ENCODE measurements at regions not wholly inside any gene's neighbourhood (a gene's known extent, or its start where the extent isn't known, plus 50 kb on each side); places are given as distances from the start of the nearest gene placed in this dataset.

DNA sequence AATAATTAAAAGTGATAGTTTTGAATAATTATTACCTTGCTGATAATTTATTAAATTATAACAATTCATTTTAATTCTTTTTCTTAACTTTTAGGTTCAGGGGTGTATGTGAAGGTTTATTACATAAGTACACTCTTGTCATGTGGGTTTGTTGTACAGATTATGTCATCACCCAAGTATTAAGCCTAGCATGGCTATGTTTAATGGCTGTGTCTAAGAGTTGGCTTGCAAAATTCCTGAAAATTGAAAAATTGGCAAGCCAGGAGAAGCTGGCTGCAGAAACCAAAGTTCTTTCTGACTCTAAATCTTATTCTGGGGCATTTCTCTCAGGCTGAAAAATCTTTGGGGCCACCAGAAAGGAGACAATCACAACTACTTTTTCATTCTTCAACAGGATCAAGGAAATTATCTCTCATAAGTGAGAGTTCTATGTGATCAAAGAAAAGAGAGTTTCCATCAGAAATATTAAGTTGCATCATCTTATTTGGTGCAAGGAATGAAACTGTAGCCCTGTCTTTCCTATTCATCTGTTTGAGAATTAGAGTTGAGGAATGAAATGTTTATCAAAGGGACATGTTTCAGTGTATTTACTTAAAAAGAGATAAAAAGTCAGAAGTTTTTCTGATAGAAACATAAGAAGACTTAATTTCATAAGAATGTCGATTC lies 412.1 kb upstream of the CDH2 start:
- H3K4me1 Mint-ChIP-seq, result no peaks in the 10 kb centered on the region
- DNase-seq, result no peak
- no peak overlapping the region for H3K4me3 Mint-ChIP-seq
- H3K27ac Mint-ChIP-seq, result no peak overlapping the region
- H3K27me3 Mint-ChIP-seq (ENCODE audit: low read depth in 3 of 3), result peaks cover 0 to 2% (median 0%) of the 10 kb centered on the region in 3 donors
- H3K9me3 Mint-ChIP-seq, result peaks cover 0 to 3% (median 0%) of the 10 kb centered on the region in 6 donors
- H3K36me3 Mint-ChIP-seq, result peaks cover 0 to 3% (median 0%) of the 10 kb centered on the region in 3 donors

GRCh38 chr18:28584731-28585130 lies 407.8 kb upstream of the CDH2 start:
- Mint-ChIP-seq H3K27ac (no peak overlapping the region), H3K4me1 (no peaks in the 10 kb centered on the region), H3K36me3 (no peaks in the 10 kb centered on the region), H3K27me3 (ENCODE audit: low read depth in 3 of 3) (no peaks in the 10 kb centered on the region), H3K9me3 (peaks cover 0 to 2% (median 0%) of the 10 kb centered on the region in 6 donors), H3K4me3 (no peak overlapping the region)
- DNase-seq, result no peak

DNA sequence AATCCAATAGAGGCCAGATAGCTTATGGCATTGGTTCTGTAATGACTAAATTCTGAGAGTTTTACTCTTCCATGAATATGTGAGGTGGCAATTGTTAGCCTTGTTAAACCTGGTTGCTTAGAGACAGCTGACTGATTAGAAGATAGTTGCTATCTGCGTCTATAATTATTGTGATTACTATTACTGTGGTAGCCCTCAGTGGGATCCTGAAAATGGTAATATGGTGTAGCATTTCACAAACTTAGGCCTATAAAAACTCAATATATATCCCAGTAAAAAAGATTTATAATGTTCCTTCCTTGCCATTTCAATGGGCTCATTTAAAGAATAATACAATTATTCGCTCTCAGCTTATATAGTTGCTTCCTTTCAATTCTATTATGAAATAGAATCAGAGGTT lies 405.8 kb upstream of the CDH2 start:
- no peaks in the 10 kb centered on the region for H3K36me3 Mint-ChIP-seq
- DNase-seq, result no peak
- no peaks in the 10 kb centered on the region for H3K4me1 Mint-ChIP-seq
- no peak overlapping the region for H3K27ac Mint-ChIP-seq
- no peak overlapping the region for H3K4me3 Mint-ChIP-seq
- H3K9me3 Mint-ChIP-seq, result peaks cover 0 to 2% (median 0%) of the 10 kb centered on the region in 6 donors
- no peaks in the 10 kb centered on the region for H3K27me3 Mint-ChIP-seq (ENCODE audit: low read depth in 3 of 3)

DNA sequence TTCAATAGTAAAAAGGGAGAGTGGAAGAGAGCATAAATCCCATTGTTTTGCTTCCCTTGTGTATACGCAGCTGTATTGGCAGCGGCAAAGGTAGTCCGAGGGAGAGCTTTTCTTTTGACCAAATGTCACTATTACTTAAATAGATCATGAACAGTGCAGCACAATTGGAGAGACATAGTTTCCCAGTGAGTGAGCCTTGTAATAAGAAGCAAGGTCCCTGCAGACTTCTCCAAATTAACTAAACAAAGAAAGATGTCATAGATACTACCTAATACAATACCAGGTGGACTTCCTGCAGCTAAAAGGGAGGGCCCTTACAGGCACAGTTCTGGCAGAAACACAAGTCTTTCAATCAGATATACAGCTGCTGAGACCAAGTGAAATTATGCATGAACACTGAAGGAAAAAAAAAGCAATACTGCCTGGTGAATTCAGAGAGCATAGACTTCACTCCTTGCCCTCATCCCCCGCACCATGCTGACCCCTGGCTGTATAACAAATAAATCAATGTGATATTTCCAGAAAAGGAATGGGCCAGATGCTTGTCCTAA lies 404.7 kb upstream of the CDH2 start:
- peaks cover 0 to 2% (median 0%) of the 10 kb centered on the region in 6 donors for H3K9me3 Mint-ChIP-seq
- no peak overlapping the region for H3K4me3 Mint-ChIP-seq
- H3K27ac Mint-ChIP-seq, result no peak overlapping the region
- H3K4me1 Mint-ChIP-seq, result no peaks in the 10 kb centered on the region
- no peaks in the 10 kb centered on the region for H3K27me3 Mint-ChIP-seq (ENCODE audit: low read depth in 3 of 3)
- no peaks in the 10 kb centered on the region for H3K36me3 Mint-ChIP-seq
- no peak for DNase-seq

GRCh38 chr18:28576941-28577340 lies 400.0 kb upstream of the CDH2 start:
- peaks cover 0 to 5% (median 0%) of the 10 kb centered on the region in 6 donors for H3K9me3 Mint-ChIP-seq
- no peaks in the 10 kb centered on the region for H3K36me3 Mint-ChIP-seq

DNA sequence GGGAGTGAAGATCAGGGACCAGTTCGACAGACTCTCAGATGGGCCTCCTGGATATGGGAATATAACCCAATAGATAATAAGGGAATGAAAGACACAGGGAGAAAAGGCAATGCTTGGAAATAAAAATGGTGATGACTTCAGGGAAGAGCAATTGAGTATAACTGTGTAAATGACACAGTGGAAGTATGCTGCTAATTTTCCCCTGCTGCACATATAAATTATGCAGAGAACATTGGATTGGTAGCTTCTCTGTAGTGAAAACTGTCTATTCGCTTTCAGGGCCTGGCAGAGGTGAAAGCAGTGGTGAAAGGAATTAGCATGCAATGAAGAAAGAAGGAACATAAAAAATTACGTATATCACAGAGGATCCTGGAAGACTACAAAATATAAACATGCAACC lies 398.2 kb upstream of the CDH2 start:
- no peak for DNase-seq
- H3K36me3 Mint-ChIP-seq, result no peaks in the 10 kb centered on the region
- H3K4me1 Mint-ChIP-seq, result no peaks in the 10 kb centered on the region
- H3K27me3 Mint-ChIP-seq (ENCODE audit: low read depth in 3 of 3), result no peaks in the 10 kb centered on the region
- H3K9me3 Mint-ChIP-seq, result peaks cover 0 to 13% (median 0%) of the 10 kb centered on the region in 6 donors
- H3K27ac Mint-ChIP-seq, result no peak overlapping the region
- H3K4me3 Mint-ChIP-seq, result no peak overlapping the region

More at GRCh38 chr18:28576941-28577340, 400.0 kb upstream of the CDH2 start:
- no peak overlapping the region for H3K27ac Mint-ChIP-seq
- H3K4me1 Mint-ChIP-seq, result no peaks in the 10 kb centered on the region
- no peaks in the 10 kb centered on the region for H3K27me3 Mint-ChIP-seq (ENCODE audit: low read depth in 3 of 3)
- no peak for DNase-seq
- no peak overlapping the region for H3K4me3 Mint-ChIP-seq

DNA sequence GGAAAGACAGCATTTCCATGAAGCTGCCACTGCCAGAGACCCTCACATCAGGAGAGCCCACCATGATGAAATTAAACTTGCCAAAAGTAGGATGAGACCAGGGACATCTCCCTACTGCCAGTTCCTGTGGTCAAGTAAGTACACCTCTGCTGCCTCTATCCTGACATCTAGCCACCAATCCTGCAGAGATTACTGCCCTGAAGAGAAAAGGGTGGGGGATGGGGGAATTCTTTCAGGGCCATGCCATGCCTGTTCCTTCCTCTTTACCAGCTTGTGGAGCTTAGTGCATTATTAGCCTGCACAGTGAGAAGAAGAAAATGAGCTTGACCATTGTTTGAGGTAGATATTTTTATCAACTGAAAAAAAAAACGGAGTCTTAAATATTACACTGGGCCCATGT lies 397.2 kb upstream of the CDH2 start:
- no peak overlapping the region for H3K4me3 Mint-ChIP-seq
- no peaks in the 10 kb centered on the region for H3K4me1 Mint-ChIP-seq

GRCh38 chr18:28571929-28572328 lies 395.0 kb upstream of the CDH2 start:
- Mint-ChIP-seq H3K36me3 (no peaks in the 10 kb centered on the region), H3K4me3 (no peak overlapping the region), H3K4me1 (no peaks in the 10 kb centered on the region), H3K9me3 (peaks cover 0 to 13% (median under 1%) of the 10 kb centered on the region in 6 donors), H3K27ac (no peak overlapping the region), H3K27me3 (ENCODE audit: low read depth in 3 of 3) (no peaks in the 10 kb centered on the region)
- DNase-seq, result no peak

More for the DNA sequence above, 397.2 kb upstream of the CDH2 start:
- Mint-ChIP-seq H3K27ac (no peak overlapping the region), H3K36me3 (no peaks in the 10 kb centered on the region), H3K9me3 (peaks cover 0 to 13% (median 0%) of the 10 kb centered on the region in 6 donors), H3K27me3 (ENCODE audit: low read depth in 3 of 3) (no peaks in the 10 kb centered on the region)
- no peak for DNase-seq

DNA sequence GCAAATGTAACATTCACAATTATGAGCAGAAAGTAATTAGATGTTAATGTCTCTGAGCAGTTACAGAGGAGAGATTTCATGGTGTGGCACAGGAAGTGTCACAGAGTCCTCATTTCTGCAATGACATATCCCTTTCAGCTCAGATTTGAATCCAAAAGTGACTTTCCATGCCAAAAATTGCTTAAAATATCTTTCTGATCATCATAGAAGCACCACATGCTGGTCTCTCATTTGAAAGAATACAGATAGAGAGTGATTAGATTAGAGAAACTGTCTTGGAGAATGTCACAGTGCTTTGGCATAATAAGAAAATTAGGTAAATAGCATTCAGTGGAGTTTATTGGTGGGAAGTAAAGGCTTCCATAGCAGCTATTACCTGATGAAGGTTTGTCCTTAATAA lies 383.4 kb upstream of the CDH2 start:
- Mint-ChIP-seq H3K36me3 (no peaks in the 10 kb centered on the region), H3K4me3 (no peak overlapping the region), H3K27me3 (ENCODE audit: low read depth in 3 of 3) (no peaks in the 10 kb centered on the region), H3K27ac (no peak overlapping the region), H3K9me3 (peaks cover 0 to 4% (median 0%) of the 10 kb centered on the region in 6 donors), H3K4me1 (peaks cover 0 to 1% of the 10 kb centered on the region in 2 donors)
- DNase-seq, result no peak

- H3K4me3 Mint-ChIP-seq, result no peak overlapping the region
- H3K4me1 Mint-ChIP-seq, result peaks cover 0 to 1% of the 10 kb centered on the region in 2 donors
- peaks cover 0 to 5% (median 1%) of the 10 kb centered on the region in 6 donors for H3K9me3 Mint-ChIP-seq
- no peaks in the 10 kb centered on the region for H3K36me3 Mint-ChIP-seq
- H3K27ac Mint-ChIP-seq, result no peak overlapping the region
- H3K27me3 Mint-ChIP-seq (ENCODE audit: low read depth in 3 of 3), result peaks cover 0 to 3% (median 0%) of the 10 kb centered on the region in 3 donors
- DNase-seq, result no peak
Measured at GRCh38 chr18:28559511-28559910, 382.6 kb upstream of the CDH2 start.

DNA sequence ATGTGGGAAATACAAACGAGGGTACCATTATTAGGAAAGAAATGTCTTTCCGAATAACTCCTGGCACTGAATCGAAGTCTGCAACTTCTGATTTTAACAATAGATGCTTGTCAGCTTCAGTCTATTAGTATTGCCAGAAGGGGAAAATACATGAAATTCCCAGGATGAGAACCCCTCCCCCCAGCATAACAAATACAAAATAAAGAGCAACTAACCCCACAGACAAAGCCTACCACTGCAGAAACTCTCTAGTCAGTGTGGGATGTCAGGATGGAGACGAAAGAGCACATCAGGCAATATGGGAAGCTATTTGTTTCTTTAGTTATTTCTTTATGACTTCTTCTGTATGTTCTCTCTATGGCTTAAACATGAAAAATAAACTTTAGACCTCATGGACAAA lies 365.0 kb upstream of the CDH2 start:
- Mint-ChIP-seq H3K36me3 (no peaks in the 10 kb centered on the region), H3K4me3 (no peak overlapping the region), H3K4me1 (no peaks in the 10 kb centered on the region), H3K9me3 (peaks cover 0 to 8% (median 2%) of the 10 kb centered on the region in 6 donors), H3K27ac (no peak overlapping the region), H3K27me3 (ENCODE audit: low read depth in 3 of 3) (peaks cover 0 to 3% (median 0%) of the 10 kb centered on the region in 3 donors)
- DNase-seq, result no peak

DNA sequence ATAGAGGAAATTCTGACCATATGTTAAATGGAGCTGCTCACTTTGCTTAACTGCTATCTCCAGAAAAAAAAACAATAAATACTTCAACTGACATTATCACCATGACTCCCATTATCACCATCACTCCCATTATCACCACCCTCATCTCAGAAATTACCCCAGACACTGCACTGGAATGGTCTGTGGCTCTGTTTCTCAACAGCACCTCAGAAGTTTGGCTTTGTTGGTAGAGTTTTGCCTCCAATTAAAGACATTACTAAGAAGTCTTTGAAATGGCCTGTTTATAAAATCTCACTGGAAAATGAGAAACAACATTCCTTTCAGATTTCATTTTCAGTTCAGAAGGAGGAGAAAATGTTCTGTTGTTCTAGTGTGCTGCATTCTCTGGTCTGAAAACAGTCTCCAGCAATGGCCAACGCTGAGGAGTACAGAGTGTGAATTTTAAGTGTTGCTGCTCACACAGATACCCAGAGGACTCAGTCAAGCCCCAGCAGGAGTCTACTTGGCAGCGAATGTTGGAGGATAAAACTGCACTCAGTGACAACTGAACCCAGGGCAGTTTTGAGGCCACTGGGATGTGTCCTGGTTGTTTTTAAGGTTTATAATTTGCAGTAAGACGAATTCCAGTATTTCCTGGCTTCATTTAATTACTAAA lies 364.5 kb upstream of the CDH2 start:
- H3K9me3 Mint-ChIP-seq, result peaks cover 0 to 8% (median under 1%) of the 10 kb centered on the region in 6 donors
- H3K27me3 Mint-ChIP-seq (ENCODE audit: low read depth in 3 of 3), result peaks cover 0 to 3% (median 0%) of the 10 kb centered on the region in 3 donors
- no peak overlapping the region for H3K4me3 Mint-ChIP-seq
- H3K36me3 Mint-ChIP-seq, result no peaks in the 10 kb centered on the region
- DNase-seq, result no peak
- H3K4me1 Mint-ChIP-seq, result no peaks in the 10 kb centered on the region
- H3K27ac Mint-ChIP-seq, result no peak overlapping the region

- Mint-ChIP-seq H3K4me1 (no peaks in the 10 kb centered on the region), H3K36me3 (no peaks in the 10 kb centered on the region), H3K27me3 (ENCODE audit: low read depth in 3 of 3) (peaks cover 0 to 1% (median 0%) of the 10 kb centered on the region in 3 donors), H3K9me3 (peaks cover 0 to 16% (median 0%) of the 10 kb centered on the region in 6 donors), H3K4me3 (no peak overlapping the region), H3K27ac (no peak overlapping the region)
- no peak for DNase-seq
Measured at GRCh38 chr18:28529644-28530043, 352.7 kb upstream of the CDH2 start.

GRCh38 chr18:28526196-28526595 lies 349.3 kb upstream of the CDH2 start:
- Mint-ChIP-seq H3K27me3 (ENCODE audit: low read depth in 3 of 3) (peaks cover 0 to 1% (median 0%) of the 10 kb centered on the region in 3 donors), H3K9me3 (peaks cover 0 to 8% (median 0%) of the 10 kb centered on the region in 6 donors), H3K36me3 (no peaks in the 10 kb centered on the region), H3K27ac (no peak overlapping the region), H3K4me1 (no peaks in the 10 kb centered on the region), H3K4me3 (no peak overlapping the region)
- no peak for DNase-seq
